ENCODE measurements at regions not wholly inside any gene's neighbourhood (a gene's known extent, or its start where the extent isn't known, plus 50 kb on each side); places are given as distances from the start of the nearest gene placed in this dataset.
"Not testable (repeated sequence)": the region's sequence is repeated elsewhere in the genome, so short reads cannot be mapped to it uniquely, and the experiment has no call there.

GRCh38 chr1:18571275-18571674, 59.4 kb upstream of the PAX7 start:
- CTCF ChIA-PET = no interaction called here
- H3K27ac Mint-ChIP-seq = no peak overlapping the region
- H3K4me1 Mint-ChIP-seq = no peaks in the 10 kb centered on the region
- peaks cover 2% of the 10 kb centered on the region for H3K27me3 Mint-ChIP-seq
- H3K9me3 Mint-ChIP-seq (ENCODE audit: low read depth) = no peaks in the 10 kb centered on the region
- DNase-seq = no peak
- no peaks in the 10 kb centered on the region for H3K36me3 Mint-ChIP-seq
- ATAC-seq = no peak
- no peak overlapping the region for H3K4me3 Mint-ChIP-seq

GRCh38 chr1:18572022-18572880, 58.4 kb upstream of the PAX7 start:
- Mint-ChIP-seq H3K9me3 (ENCODE audit: low read depth) (no peaks in the 10 kb centered on the region), H3K27me3 (peaks cover 2% of the 10 kb centered on the region), H3K36me3 (no peaks in the 10 kb centered on the region), H3K27ac (no peak overlapping the region), H3K4me1 (no peaks in the 10 kb centered on the region), H3K4me3 (no peak overlapping the region)
- CTCF ChIA-PET = no interaction called here
- no peak for ATAC-seq
- no peak for DNase-seq

GRCh38 chr1:18573170-18573569, 57.5 kb upstream of the PAX7 start:
- no peak for DNase-seq
- H3K4me1 Mint-ChIP-seq = no peaks in the 10 kb centered on the region
- no peak for ATAC-seq
- no peak overlapping the region for H3K27ac Mint-ChIP-seq
- peaks cover 2% of the 10 kb centered on the region for H3K27me3 Mint-ChIP-seq
- CTCF ChIA-PET = no interaction called here
- no peaks in the 10 kb centered on the region for H3K9me3 Mint-ChIP-seq (ENCODE audit: low read depth)
- H3K36me3 Mint-ChIP-seq = no peaks in the 10 kb centered on the region
- H3K4me3 Mint-ChIP-seq = no peak overlapping the region

GRCh38 chr1:18574754-18575153, 55.9 kb upstream of the PAX7 start:
- H3K4me1 Mint-ChIP-seq = no peaks in the 10 kb centered on the region
- ATAC-seq (no peak), DNase-seq (no peak)
- no peak overlapping the region for H3K4me3 Mint-ChIP-seq
- no peak overlapping the region for H3K27ac Mint-ChIP-seq
- no peaks in the 10 kb centered on the region for H3K36me3 Mint-ChIP-seq
- H3K27me3 Mint-ChIP-seq = peaks cover 2% of the 10 kb centered on the region
- no peaks in the 10 kb centered on the region for H3K9me3 Mint-ChIP-seq (ENCODE audit: low read depth)
- CTCF ChIA-PET = interaction anchor here (1.5 to 1.7 kb wide), 2 partner anchors 12 to 14 kb away, joined by 5 to 8 read pairs; no protein-coding TSS in a partner anchor

- Mint-ChIP-seq H3K4me3 (no peak overlapping the region), H3K9me3 (ENCODE audit: low read depth) (no peaks in the 10 kb centered on the region), H3K4me1 (no peaks in the 10 kb centered on the region), H3K27me3 (peaks cover 2% of the 10 kb centered on the region), H3K36me3 (no peaks in the 10 kb centered on the region), H3K27ac (no peak overlapping the region)
- ATAC-seq (no peak), DNase-seq (peak; percentile 47)
- CTCF ChIA-PET = interaction anchor here (0.7 to 1.8 kb wide), 5 partner anchors 13 to 914 kb away, joined by 3 to 8 read pairs (median 5); no protein-coding TSS in a partner anchor
Measured at GRCh38 chr1:18575620-18576019, 55.0 kb upstream of the PAX7 start.

GRCh38 chr1:18578271-18578670, 52.4 kb upstream of the PAX7 start:
- peaks cover 2% of the 10 kb centered on the region for H3K27me3 Mint-ChIP-seq
- H3K9me3 Mint-ChIP-seq (ENCODE audit: low read depth) = no peaks in the 10 kb centered on the region
- CTCF ChIA-PET = no interaction called here
- no peaks in the 10 kb centered on the region for H3K36me3 Mint-ChIP-seq
- DNase-seq = no peak
- H3K4me3 Mint-ChIP-seq = no peak overlapping the region
- no peak for ATAC-seq
- no peaks in the 10 kb centered on the region for H3K4me1 Mint-ChIP-seq
- no peak overlapping the region for H3K27ac Mint-ChIP-seq

- H3K4me1 Mint-ChIP-seq; H3K27ac Mint-ChIP-seq; CTCF ChIA-PET; H3K4me3 Mint-ChIP-seq; ATAC-seq; H3K36me3 Mint-ChIP-seq; H3K9me3 Mint-ChIP-seq (ENCODE audit: low read depth); DNase-seq; H3K27me3 Mint-ChIP-seq: not testable (repeated sequence)
Measured at GRCh38 chr1:18579267-18579666, 51.4 kb upstream of the PAX7 start.

- no peak overlapping the region for H3K4me3 Mint-ChIP-seq
- no peak overlapping the region for H3K27ac Mint-ChIP-seq
- H3K9me3 Mint-ChIP-seq (ENCODE audit: low read depth) = no peaks in the 10 kb centered on the region
- no peaks in the 10 kb centered on the region for H3K4me1 Mint-ChIP-seq
- no peak for ATAC-seq
- no peaks in the 10 kb centered on the region for H3K36me3 Mint-ChIP-seq
- CTCF ChIA-PET = interaction anchor here (1.4 kb wide), 1 partner anchor 101 kb away, joined by 3 read pairs; no protein-coding TSS in a partner anchor
- no peak for DNase-seq
- H3K27me3 Mint-ChIP-seq = peaks cover 4% of the 10 kb centered on the region
Measured at GRCh38 chr1:18580047-18580446, 50.6 kb upstream of the PAX7 start.

GRCh38 chr1:18580691-18581419, 49.8 kb upstream of the PAX7 start:
- no peak overlapping the region for H3K27ac Mint-ChIP-seq
- H3K9me3 Mint-ChIP-seq (ENCODE audit: low read depth) = no peaks in the 10 kb centered on the region
- ATAC-seq (no peak), DNase-seq (no peak)
- H3K4me3 Mint-ChIP-seq = no peak overlapping the region
- H3K36me3 Mint-ChIP-seq = no peaks in the 10 kb centered on the region
- H3K27me3 Mint-ChIP-seq = peaks cover 4% of the 10 kb centered on the region
- H3K4me1 Mint-ChIP-seq = no peaks in the 10 kb centered on the region
- CTCF ChIA-PET = interaction anchor here (0.6 to 2.9 kb wide), 8 partner anchors 23 to 998 kb away, joined by 3 to 15 read pairs (median 5); no protein-coding TSS in a partner anchor
